Ascending aorta (tissue), 2 donors: ENCODE measurements at regions not wholly inside any gene's neighbourhood (a gene's known extent, or its start where the extent isn't known, plus 50 kb on each side); places are given as distances from the start of the nearest gene placed in this dataset.

Source experiments
- DNase-seq, 2 donors: peaks; one replicate each; pipeline ENCODE4 v3.0.0-alpha.2; 2019; ENCODE audit warnings: low spot score in 2 of 2
- H3K27ac ChIP-seq, 2 donors: fragments of 200-600 bp; sonication (generic); one replicate each; pipeline ENCODE4 v1.5.1; 2016 to 2017; ENCODE audit warnings: mild to moderate bottlenecking in 1 of 2
- H3K27me3 ChIP-seq: fragments of 200-600 bp; sonication (generic); one replicate; pipeline ENCODE4 v1.5.1; 2017
- H3K36me3 ChIP-seq, 2 donors: fragments of 200-600 bp; sonication (generic); one replicate each; pipeline ENCODE4 v1.5.1; 2016
- H3K4me1 ChIP-seq, 2 donors: fragments of 200-600 bp; sonication (generic); one replicate each; pipeline ENCODE4 v1.5.1; 2016 to 2017; ENCODE audit warnings: mild to moderate bottlenecking in 1 of 2
- H3K4me3 ChIP-seq, 2 donors: fragments of 200-600 bp; sonication (generic); one replicate each; pipeline ENCODE4 v1.5.1; 2016 to 2017; ENCODE audit warnings: mild to moderate bottlenecking in 1 of 2
- H3K9me3 ChIP-seq, 2 donors: fragments of 200-600 bp; sonication (generic); one replicate each; pipeline ENCODE4 v1.5.1; 2016
- CTCF ChIP-seq, 3 experiments: fragments of 200-600 bp in 2 of 3; fragments of 450-650 bp in 1 of 3; sonication (generic) in 2 of 3; IDR thresholded peaks; one replicate each; pipeline ENCODE4 v1.5.1; 2016 to 2019; ENCODE audit warnings: antibody characterized with exemption in 3 of 3, mild to moderate bottlenecking in 1 of 3, moderate library complexity in 1 of 3
- intact Hi-C: fragments of 100-400 bp; cut with DNase I; formaldehyde crosslinking; loops from one replicate; pipeline ENCODE4 v1.15.1; 2023

GRCh38 chr4:29596228-29596627 lies 1123.9 kb upstream of the PCDH7 start:
- no peaks in the 10 kb centered on the region for H3K4me1 ChIP-seq

GRCh38 chr4:29619168-29619567 lies 1101.0 kb upstream of the PCDH7 start:
- H3K4me1 ChIP-seq, result no peaks in the 10 kb centered on the region
- no peak for DNase-seq
- H3K27ac ChIP-seq, result no peak overlapping the region
- no peak for TF ChIP-seq CTCF (IDR thresholded peaks at IDR 0.05)
- intact Hi-C loops, result no loop called here
- no peaks in the 10 kb centered on the region for H3K27me3 ChIP-seq
- H3K36me3 ChIP-seq, result no peaks in the 10 kb centered on the region
- H3K9me3 ChIP-seq, result no peaks in the 10 kb centered on the region
- no peak overlapping the region for H3K4me3 ChIP-seq

More at GRCh38 chr4:29596228-29596627, 1123.9 kb upstream of the PCDH7 start:
- Histone ChIP-seq H3K9me3 (no peaks in the 10 kb centered on the region), H3K27ac (no peak overlapping the region), H3K27me3 (no peaks in the 10 kb centered on the region), H3K36me3 (no peaks in the 10 kb centered on the region), H3K4me3 (no peak overlapping the region)
- DNase-seq, result no peak
- TF ChIP-seq CTCF (IDR thresholded peaks at IDR 0.05), result no peak
- intact Hi-C loops, result no loop called here

GRCh38 chr4:29632199-29632598 lies 1088.0 kb upstream of the PCDH7 start:
- Histone ChIP-seq H3K4me1 (no peaks in the 10 kb centered on the region), H3K27me3 (no peaks in the 10 kb centered on the region), H3K36me3 (no peaks in the 10 kb centered on the region), H3K27ac (no peak overlapping the region), H3K4me3 (no peak overlapping the region), H3K9me3 (no peaks in the 10 kb centered on the region)
- intact Hi-C loops, result no loop called here
- no peak for DNase-seq
- TF ChIP-seq CTCF (IDR thresholded peaks at IDR 0.05), result no peak

GRCh38 chr4:29636961-29637360 lies 1083.2 kb upstream of the PCDH7 start:
- Histone ChIP-seq H3K4me3 (no peak overlapping the region), H3K9me3 (no peaks in the 10 kb centered on the region), H3K27me3 (no peaks in the 10 kb centered on the region), H3K36me3 (no peaks in the 10 kb centered on the region), H3K27ac (no peak overlapping the region), H3K4me1 (no peaks in the 10 kb centered on the region)
- DNase-seq, result no peak
- no peak for TF ChIP-seq CTCF (IDR thresholded peaks at IDR 0.05)
- intact Hi-C loops, result no loop called here

GRCh38 chr4:29653221-29653620 lies 1066.9 kb upstream of the PCDH7 start:
- intact Hi-C loops, result no loop called here
- Histone ChIP-seq H3K27me3 (no peaks in the 10 kb centered on the region), H3K27ac (no peak overlapping the region), H3K9me3 (no peaks in the 10 kb centered on the region), H3K4me1 (no peaks in the 10 kb centered on the region), H3K4me3 (no peak overlapping the region), H3K36me3 (no peaks in the 10 kb centered on the region)
- no peak for DNase-seq
- TF ChIP-seq CTCF (IDR thresholded peaks at IDR 0.05), result no peak

- Histone ChIP-seq H3K9me3 (no peaks in the 10 kb centered on the region), H3K36me3 (no peaks in the 10 kb centered on the region), H3K4me1 (no peaks in the 10 kb centered on the region), H3K27ac (no peak overlapping the region), H3K4me3 (no peak overlapping the region), H3K27me3 (no peaks in the 10 kb centered on the region)
- no peak for TF ChIP-seq CTCF (IDR thresholded peaks at IDR 0.05)
- DNase-seq, result no peak
- intact Hi-C loops, result no loop called here
Measured at GRCh38 chr4:29680644-29681043, 1039.5 kb upstream of the PCDH7 start.
